ENCODE measurements at regions not wholly inside any gene's neighbourhood (a gene's known extent, or its start where the extent isn't known, plus 50 kb on each side); places are given as distances from the start of the nearest gene placed in this dataset.

GRCh38 chr2:75822336-75822735, 111.6 kb upstream of the GCFC2 start:
- TF ChIP-seq, protein P1, sequence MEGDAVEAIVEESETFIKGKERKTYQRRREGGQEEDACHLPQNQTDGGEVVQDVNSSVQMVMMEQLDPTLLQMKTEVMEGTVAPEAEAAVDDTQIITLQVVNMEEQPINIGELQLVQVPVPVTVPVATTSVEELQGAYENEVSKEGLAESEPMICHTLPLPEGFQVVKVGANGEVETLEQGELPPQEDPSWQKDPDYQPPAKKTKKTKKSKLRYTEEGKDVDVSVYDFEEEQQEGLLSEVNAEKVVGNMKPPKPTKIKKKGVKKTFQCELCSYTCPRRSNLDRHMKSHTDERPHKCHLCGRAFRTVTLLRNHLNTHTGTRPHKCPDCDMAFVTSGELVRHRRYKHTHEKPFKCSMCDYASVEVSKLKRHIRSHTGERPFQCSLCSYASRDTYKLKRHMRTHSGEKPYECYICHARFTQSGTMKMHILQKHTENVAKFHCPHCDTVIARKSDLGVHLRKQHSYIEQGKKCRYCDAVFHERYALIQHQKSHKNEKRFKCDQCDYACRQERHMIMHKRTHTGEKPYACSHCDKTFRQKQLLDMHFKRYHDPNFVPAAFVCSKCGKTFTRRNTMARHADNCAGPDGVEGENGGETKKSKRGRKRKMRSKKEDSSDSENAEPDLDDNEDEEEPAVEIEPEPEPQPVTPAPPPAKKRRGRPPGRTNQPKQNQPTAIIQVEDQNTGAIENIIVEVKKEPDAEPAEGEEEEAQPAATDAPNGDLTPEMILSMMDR (IDR thresholded peaks at IDR 0.05; ENCODE audit: insufficient read depth, low read depth, low read length), result no peak
- no peak for DNase-seq (ENCODE audit: low read depth)

DNA sequence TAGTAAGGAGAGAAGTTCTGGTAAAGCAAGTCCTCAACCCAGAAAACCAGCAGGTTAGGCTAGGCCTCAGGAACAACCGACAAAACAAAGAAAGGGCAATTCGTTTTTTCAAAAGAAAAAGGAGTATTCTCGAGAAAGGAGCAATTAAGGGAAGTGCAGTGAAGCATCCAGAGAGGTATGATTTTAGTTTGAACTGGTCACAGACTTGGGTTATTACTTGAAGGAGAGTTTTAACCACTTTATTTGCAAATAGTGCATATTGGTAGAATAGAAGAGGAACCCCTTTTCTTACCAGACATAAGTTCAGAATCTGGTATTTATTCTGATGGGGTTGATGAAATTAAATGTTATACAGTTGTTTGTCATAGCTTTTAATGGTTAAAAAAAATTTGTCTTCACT, 110.0 kb upstream of the GCFC2 start:
- TF ChIP-seq, protein P1 (IDR thresholded peaks at IDR 0.05; ENCODE audit: insufficient read depth, low read depth, low read length), result no peak
- H3K4me3 ChIP-seq (ENCODE audit: low read depth, low read length), result no peak overlapping the region
- no peak for DNase-seq (ENCODE audit: low read depth)

More at GRCh38 chr2:75822336-75822735, 111.6 kb upstream of the GCFC2 start:
- no peak overlapping the region for H3K4me3 ChIP-seq (ENCODE audit: low read depth, low read length)

DNA sequence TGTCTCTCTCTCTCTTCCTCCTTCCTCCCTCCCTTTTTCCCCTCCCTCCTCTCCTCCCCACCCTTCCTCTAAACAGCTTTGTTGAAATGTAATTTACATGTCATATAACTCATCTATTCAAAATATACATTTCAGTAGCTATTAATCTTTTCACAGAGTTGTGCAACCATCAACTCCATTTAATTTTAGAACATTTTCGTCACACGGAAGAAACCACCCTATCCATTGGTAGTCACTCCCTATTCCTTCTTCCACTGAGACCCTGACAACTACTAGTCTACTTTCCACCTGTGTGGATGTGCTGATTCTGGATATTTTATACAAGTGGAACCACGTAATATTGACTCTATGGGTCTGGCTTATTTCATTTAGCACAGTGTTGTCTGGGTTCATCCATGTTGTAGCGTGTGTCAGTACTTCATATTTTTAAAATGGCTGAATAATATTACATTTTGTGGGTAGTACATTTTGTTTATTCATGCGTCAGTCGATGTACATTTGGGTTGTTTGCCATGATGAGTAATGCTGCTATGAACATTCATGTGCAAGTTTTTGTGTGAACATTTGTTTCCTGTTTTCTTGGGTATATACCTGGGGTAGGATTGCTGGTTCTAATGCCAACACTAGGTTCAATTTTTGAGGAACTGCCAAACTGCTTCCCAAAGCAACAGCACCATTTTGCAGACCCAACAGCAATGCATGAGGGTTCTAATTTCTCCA, 100.1 kb upstream of the GCFC2 start:
- TF ChIP-seq, protein P1 (IDR thresholded peaks at IDR 0.05; ENCODE audit: insufficient read depth, low read depth, low read length), result no peak
- no peak for DNase-seq (ENCODE audit: low read depth)
- no peak overlapping the region for H3K4me3 ChIP-seq (ENCODE audit: low read depth, low read length)

DNA sequence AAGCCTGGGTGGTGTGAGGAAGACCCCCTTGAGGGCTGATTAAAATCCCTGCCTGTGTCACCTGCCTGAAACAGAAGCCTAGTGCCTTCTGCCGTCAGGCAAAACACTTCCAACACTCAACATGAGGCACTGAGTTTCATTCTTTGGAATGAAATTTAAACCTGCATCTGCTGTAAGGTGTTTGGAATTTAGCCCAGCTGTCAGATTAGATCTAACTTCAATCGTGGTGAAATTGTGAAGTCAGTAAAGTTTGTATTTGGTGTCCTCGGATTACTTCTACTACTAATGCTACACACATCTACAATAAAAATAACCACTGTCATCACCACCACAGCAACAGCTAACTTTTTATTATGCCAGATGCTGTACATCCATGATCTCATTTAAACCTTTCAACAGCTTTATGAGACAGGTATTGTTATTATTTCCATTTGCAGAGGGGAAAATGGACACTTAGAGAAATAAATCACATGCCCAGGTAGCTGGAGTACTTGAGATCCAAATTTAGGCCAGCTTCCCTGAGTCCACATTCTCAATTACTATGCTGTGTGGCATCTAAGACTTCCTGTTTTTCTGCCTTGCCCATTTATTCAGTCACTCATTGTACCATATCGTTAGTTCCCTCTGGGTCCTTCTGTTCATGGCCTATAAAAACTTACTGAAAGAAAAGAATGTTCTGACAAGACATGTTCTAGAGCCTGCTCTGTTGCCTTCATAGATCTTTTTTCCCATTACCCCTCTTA, 98.2 kb upstream of the GCFC2 start:
- TF ChIP-seq, protein P1 (IDR thresholded peaks at IDR 0.05; ENCODE audit: insufficient read depth, low read depth, low read length), result no peak
- no peak overlapping the region for H3K4me3 ChIP-seq (ENCODE audit: low read depth, low read length)
- DNase-seq (ENCODE audit: low read depth), result no peak

- H3K4me3 ChIP-seq (ENCODE audit: low read depth, low read length), result no peak overlapping the region
- DNase-seq (ENCODE audit: low read depth), result no peak
- TF ChIP-seq, protein P1 (IDR thresholded peaks at IDR 0.05; ENCODE audit: insufficient read depth, low read depth, low read length), result no peak
Measured at GRCh38 chr2:75807992-75808391, 97.3 kb upstream of the GCFC2 start.

- no peak overlapping the region for H3K4me3 ChIP-seq (ENCODE audit: low read depth, low read length)
- DNase-seq (ENCODE audit: low read depth), result no peak
- TF ChIP-seq, protein P1 (IDR thresholded peaks at IDR 0.05; ENCODE audit: insufficient read depth, low read depth, low read length), result no peak
Measured at GRCh38 chr2:75801234-75801982, 90.7 kb upstream of the GCFC2 start.
